H54 (cell line): ENCODE measurements at regions not wholly inside any gene's neighbourhood (a gene's known extent, or its start where the extent isn't known, plus 50 kb on each side); places are given as distances from the start of the nearest gene placed in this dataset.

Source experiments
- DNase-seq: peaks from one replicate; pipeline ENCODE4 v3.0.0; 2011; ENCODE audit warnings: low spot score, mixed read lengths; ENCODE audit not compliant: insufficient read length
- FAIRE-seq: peaks from 3 replicates; lab custom pipeline; 2011; peaks lifted over from hg19 to GRCh38; lab: Jason Lieb, UNC
- POLR2A ChIP-seq: IDR thresholded peaks from 2 replicates; pipeline ENCODE4 v1.6.1; 2011; ENCODE audit warnings: low read depth, mild to moderate bottlenecking, low read length

DNA sequence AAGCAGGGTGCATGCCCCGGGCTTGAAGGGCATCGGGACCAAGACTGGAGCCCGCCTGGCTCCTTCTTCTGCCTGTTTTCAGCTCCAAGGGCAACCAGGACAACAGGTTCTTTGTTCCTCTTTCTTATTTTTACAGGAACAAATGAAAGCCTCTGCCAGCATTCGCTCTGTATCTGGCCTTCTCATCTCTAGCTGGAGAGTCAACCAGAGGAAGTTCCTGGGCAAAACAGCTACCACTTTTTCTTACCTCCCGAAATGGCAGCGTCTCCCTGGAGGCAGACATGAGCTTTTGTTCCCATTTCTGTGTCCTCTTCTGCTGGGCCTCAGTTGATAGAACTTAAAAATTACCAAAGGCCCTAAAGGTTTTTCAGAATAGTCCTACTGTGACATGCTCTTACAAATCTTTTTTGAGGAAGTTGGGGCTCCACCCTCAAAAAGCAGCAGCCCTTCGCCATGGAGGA, 74.1 kb upstream of the NAA20 start:
- DNase-seq (no peak), FAIRE-seq (no peak)
- no peak for TF ChIP-seq POLR2A

GRCh38 chr20:19944772-19945459, 72.2 kb upstream of the NAA20 start:
- no peak for DNase-seq
- TF ChIP-seq POLR2A: no peak
- no peak for FAIRE-seq

- no peak for DNase-seq
Observed at GRCh38 chr20:19945732-19946670, 71.2 kb upstream of the NAA20 start.

GRCh38 chr20:19947611-19948264, 69.4 kb upstream of the NAA20 start:
- DNase-seq (peak; percentile 20), FAIRE-seq (no peak)
- no peak for TF ChIP-seq POLR2A

More at GRCh38 chr20:19945732-19946670, 71.2 kb upstream of the NAA20 start:
- no peak for FAIRE-seq
- no peak for TF ChIP-seq POLR2A

DNA sequence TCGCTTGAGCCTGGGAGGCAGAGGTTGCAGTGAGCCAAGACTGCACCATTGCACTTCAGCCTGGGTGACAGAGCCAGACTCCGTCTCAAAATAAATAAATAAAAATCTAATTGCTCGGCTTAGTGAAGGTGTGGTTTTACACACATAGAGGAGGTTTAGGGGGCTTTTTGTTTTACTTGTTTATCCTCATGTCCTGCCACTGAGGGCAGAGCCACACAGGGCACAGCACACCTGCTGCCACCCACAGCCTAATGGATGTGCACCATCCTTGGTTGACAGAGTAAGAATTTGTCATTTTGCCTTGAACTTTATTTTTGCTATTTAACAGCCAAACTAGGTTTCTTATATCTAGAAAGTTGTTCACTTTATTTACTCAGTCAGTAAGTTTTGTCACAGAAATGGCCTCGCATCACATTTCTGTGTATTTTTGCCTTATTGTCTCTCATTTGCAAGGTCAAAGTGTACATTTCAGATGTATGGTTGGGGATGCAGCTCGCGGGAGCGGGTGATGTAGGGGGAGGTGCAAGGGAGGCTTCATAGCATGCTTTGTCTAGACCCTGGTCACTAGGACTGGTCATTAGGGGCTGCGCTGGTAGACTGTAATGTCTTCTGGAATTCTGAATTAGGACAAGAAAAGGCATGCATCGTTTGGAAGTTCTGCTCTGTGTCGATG, 67.8 kb upstream of the NAA20 start:
- no peak for DNase-seq
- FAIRE-seq: no peak
- no peak for TF ChIP-seq POLR2A

DNA sequence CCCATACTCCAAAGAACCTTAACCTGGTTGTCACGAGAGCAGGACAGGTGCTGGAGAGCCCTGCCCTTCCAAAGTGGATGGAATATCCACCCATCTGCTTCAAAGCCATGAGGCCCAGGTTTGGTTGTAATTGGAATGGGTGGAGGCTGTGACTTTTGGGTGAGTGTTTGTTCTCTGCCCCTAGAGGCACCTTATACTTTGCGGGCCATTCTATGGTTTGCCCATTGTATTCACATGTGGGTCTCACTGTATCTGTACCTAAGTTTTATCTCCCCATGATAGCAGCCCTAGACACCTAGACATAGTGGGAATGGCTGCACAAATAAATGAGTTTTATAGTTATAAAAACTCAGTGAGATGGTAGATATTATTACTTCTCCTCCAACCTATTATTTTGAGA, 67.1 kb upstream of the NAA20 start:
- no peak for TF ChIP-seq POLR2A
- DNase-seq (no peak), FAIRE-seq (no peak)

DNA sequence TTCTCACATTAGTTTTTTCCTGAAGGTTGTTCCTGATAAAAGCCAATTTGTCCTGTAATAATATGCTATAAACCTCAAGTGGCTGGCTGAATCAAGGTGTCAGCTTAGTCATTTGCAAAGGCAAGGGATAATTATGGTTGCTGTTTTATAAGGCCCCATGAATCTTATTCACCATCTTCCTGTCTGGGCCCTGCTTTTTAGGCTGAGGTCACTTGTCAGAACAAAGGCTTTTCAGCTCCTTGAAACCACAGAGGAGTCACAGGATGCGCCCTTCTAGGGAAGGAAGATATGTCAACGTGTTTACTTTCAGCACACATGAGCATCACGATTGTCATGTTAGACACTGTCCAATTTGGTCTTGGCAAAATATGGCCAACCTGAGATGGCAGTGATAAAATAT, 64.8 kb upstream of the NAA20 start:
- DNase-seq (no peak), FAIRE-seq (no peak)
- TF ChIP-seq POLR2A: no peak

DNA sequence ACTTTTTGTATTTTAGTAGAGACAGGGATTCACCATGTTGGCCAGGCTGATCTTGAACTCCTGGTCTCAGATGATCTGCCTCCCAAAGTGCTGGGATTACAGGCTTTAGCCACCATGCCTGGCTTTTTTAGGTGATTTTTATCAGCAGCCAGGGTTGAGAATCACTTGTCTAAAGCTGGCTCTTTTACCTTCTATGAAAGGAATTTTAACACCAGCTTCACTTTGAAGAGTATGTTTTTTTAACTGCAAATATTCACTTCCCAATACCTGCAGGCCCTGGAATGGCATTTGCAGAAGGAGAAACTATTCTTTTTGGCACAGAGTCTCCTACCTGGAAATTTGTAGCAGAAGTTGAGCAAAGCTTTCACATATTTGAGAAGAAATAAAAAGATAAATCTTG, 63.6 kb upstream of the NAA20 start:
- no peak for TF ChIP-seq POLR2A
- FAIRE-seq (no peak), DNase-seq (no peak)

GRCh38 chr20:19956976-19957375, 60.2 kb upstream of the NAA20 start:
- TF ChIP-seq POLR2A: no peak
- DNase-seq (no peak), FAIRE-seq (no peak)

GRCh38 chr20:19958219-19958618, 58.9 kb upstream of the NAA20 start:
- no peak for FAIRE-seq
- TF ChIP-seq POLR2A: no peak
- DNase-seq: no peak

DNA sequence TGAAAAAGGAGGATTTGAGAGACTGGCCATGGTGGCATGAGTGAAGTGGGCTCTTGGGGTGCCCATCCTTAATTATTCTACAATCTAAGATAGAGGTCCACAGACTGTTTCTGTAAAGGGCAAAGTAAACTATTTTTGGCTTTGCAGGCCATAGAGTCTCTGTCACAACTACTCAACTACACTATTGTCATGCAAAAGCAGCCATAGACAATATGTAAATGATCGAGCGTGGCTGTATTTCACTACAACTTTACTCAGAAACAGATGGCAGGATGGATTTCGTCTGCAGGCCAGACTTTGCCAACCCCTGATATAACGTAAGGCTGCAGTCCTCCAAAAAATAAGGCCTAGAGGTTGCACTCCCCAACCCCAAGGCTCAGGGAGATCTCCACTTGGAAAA, 58.2 kb upstream of the NAA20 start:
- DNase-seq (no peak), FAIRE-seq (no peak)
- TF ChIP-seq POLR2A: no peak

GRCh38 chr20:19960745-19961144, 56.4 kb upstream of the NAA20 start:
- no peak for TF ChIP-seq POLR2A
- FAIRE-seq (no peak), DNase-seq (no peak)

- no peak for DNase-seq
- no peak for TF ChIP-seq POLR2A
- no peak for FAIRE-seq
Observed at GRCh38 chr20:19961293-19961692, 55.9 kb upstream of the NAA20 start.
